OCI-LY7 (cell line): ENCODE measurements at regions not wholly inside any gene's neighbourhood (a gene's known extent, or its start where the extent isn't known, plus 50 kb on each side); places are given as distances from the start of the nearest gene placed in this dataset.

Experiments used
- BruUV-seq: library from RNA; stranded (reverse); fragments of 400-500 nt; replicated peaks from 2 replicates; lab custom pipeline; 2021; lab: Mats Ljungman, UMichigan
- CTCF ChIA-PET: fragments of 300-600 bp; sonication (Branson Sonifier 250); formaldehyde crosslinking; loops from one replicate; lab custom pipeline; 2022; ENCODE audit warnings: antibody characterized with exemption; ENCODE audit not compliant: unreplicated experiment; lab: Charles Lee
- POLR2A ChIA-PET: fragments of 300-600 bp; sonication (Branson Sonifier 250); formaldehyde crosslinking; loops from one replicate; lab custom pipeline; 2022; ENCODE audit warnings: antibody characterized with exemption; lab: Charles Lee
- DNase-seq: peaks from one replicate; pipeline ENCODE4 v3.0.0-alpha.2; 2015; ENCODE audit warnings: low spot score
- H2AFZ ChIP-seq: fragments of 200-600 bp; sonication (generic), shearing (Covaris generic); 2 replicates; pipeline ENCODE4 v1.6.1; 2014; ENCODE audit warnings: mild to moderate bottlenecking, antibody characterized with exemption, low read length, moderate library complexity
- H3K27ac ChIP-seq: fragments of 200-600 bp; sonication (generic); 2 replicates; pipeline ENCODE4 v1.5.1; 2014; ENCODE audit warnings: mixed run types, low read depth, mild to moderate bottlenecking, moderate library complexity, low read length, inconsistent platforms; ENCODE audit not compliant: poor library complexity, severe bottlenecking
- H3K36me3 ChIP-seq: fragments of 200-600 bp; sonication (generic); 2 replicates; pipeline ENCODE4 v1.6.1; 2014; ENCODE audit warnings: mild to moderate bottlenecking, antibody characterized with exemption, low read length, moderate library complexity, mixed read lengths; ENCODE audit not compliant: insufficient read depth
- H3K4me1 ChIP-seq: fragments of 200-600 bp; sonication (generic); 2 replicates; pipeline ENCODE4 v1.5.1; 2014; ENCODE audit warnings: mild to moderate bottlenecking, low read length; ENCODE audit not compliant: insufficient read depth, poor library complexity, severe bottlenecking
- H3K4me2 ChIP-seq: fragments of 200-600 bp; sonication (generic); 2 replicates; pipeline ENCODE4 v1.6.1; 2014; ENCODE audit warnings: mild to moderate bottlenecking, low read length
- H3K4me3 ChIP-seq: fragments of 200-600 bp; sonication (generic); 2 replicates; pipeline ENCODE4 v1.5.1; 2014; ENCODE audit warnings: mild to moderate bottlenecking, low read depth, low read length; ENCODE audit not compliant: poor library complexity, severe bottlenecking
- H3K79me2 ChIP-seq: fragments of 200-600 bp; sonication (generic); 2 replicates; pipeline ENCODE4 v1.6.1; 2016; ENCODE audit warnings: low read depth, mild to moderate bottlenecking, low read length, moderate library complexity, mixed read lengths; ENCODE audit not compliant: insufficient read depth
- H3K9me2 ChIP-seq: fragments of 200-600 bp; sonication (generic); 2 replicates; pipeline ENCODE4 v1.6.1; 2016; ENCODE audit warnings: mild to moderate bottlenecking, low read length, mixed read lengths; ENCODE audit not compliant: insufficient read depth
- H3K9me3 ChIP-seq: fragments of 200-600 bp; sonication (generic); 2 replicates; pipeline ENCODE4 v1.6.1; 2014; ENCODE audit warnings: mild to moderate bottlenecking, mixed run types, low read length, mixed read lengths
- H4K20me1 ChIP-seq: fragments of 200-600 bp; sonication (generic); 2 replicates; pipeline ENCODE4 v1.6.1; 2014; ENCODE audit warnings: mild to moderate bottlenecking, antibody characterized with exemption, low read length, moderate library complexity, mixed read lengths; ENCODE audit not compliant: insufficient read depth
- EZH2phosphoT487 ChIP-seq: fragments of 200-600 bp; sonication (generic); IDR thresholded peaks from 2 replicates; pipeline ENCODE4 v1.6.1; 2018; ENCODE audit warnings: low read depth, borderline replicate concordance, mild to moderate bottlenecking, mixed run types, antibody characterized with exemption, low read length, moderate library complexity, mixed read lengths
- intact Hi-C: fragments of 100-400 bp; cut with micrococcal nuclease; formaldehyde crosslinking; loops from one replicate; pipeline ENCODE4 v1.10.0; 2022; ENCODE audit not compliant: unreplicated experiment
- TF ChIP-seq, protein P1 (sequence below): fragments of 200-600 bp; sonication (generic); conservative IDR thresholded peaks from 2 replicates; pipeline ENCODE4 v1.5.1; 2014; ENCODE audit warnings: mild to moderate bottlenecking, antibody characterized with exemption, low read length, moderate library complexity, mixed read lengths

DNA sequence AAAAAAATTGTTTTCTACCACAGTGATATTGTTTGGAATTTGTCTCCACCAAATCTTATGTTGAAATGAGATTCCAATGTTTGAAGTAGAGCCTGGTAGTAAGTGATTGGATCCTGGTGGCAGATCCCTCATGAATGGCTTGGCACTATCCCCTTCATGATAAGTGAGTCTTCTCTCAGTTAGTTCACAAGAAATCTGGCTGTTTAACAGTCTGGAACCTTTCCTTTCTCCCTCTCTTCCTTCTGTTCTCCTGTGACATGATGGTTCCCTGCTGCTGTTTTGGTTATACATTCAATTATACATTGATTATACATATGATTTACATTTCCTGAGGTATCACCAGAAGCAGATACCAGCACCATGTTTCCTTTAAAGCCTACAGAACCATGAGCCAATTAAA lies 442.2 kb downstream of the SLC6A15 start:
- H2AFZ ChIP-seq: no peak overlapping the region
- H3K9me2 ChIP-seq: no peaks in the 10 kb centered on the region
- ChIA-PET CTCF (no interaction called here), POLR2A (no interaction called here)
- no peak overlapping the region for H3K4me3 ChIP-seq
- H3K36me3 ChIP-seq: no peaks in the 10 kb centered on the region
- TF ChIP-seq, protein P1, sequence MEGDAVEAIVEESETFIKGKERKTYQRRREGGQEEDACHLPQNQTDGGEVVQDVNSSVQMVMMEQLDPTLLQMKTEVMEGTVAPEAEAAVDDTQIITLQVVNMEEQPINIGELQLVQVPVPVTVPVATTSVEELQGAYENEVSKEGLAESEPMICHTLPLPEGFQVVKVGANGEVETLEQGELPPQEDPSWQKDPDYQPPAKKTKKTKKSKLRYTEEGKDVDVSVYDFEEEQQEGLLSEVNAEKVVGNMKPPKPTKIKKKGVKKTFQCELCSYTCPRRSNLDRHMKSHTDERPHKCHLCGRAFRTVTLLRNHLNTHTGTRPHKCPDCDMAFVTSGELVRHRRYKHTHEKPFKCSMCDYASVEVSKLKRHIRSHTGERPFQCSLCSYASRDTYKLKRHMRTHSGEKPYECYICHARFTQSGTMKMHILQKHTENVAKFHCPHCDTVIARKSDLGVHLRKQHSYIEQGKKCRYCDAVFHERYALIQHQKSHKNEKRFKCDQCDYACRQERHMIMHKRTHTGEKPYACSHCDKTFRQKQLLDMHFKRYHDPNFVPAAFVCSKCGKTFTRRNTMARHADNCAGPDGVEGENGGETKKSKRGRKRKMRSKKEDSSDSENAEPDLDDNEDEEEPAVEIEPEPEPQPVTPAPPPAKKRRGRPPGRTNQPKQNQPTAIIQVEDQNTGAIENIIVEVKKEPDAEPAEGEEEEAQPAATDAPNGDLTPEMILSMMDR: no peak
- TF ChIP-seq EZH2phosphoT487: no peak
- no peaks in the 10 kb centered on the region for H3K9me3 ChIP-seq
- intact Hi-C loops: no loop called here
- no TSS peak for BruUV-seq
- no peak overlapping the region for H3K27ac ChIP-seq
- H3K79me2 ChIP-seq: no peaks in the 10 kb centered on the region
- no peaks in the 10 kb centered on the region for H4K20me1 ChIP-seq
- H3K4me2 ChIP-seq: no peak overlapping the region
- H3K4me1 ChIP-seq: no peaks in the 10 kb centered on the region
- no peak for DNase-seq

DNA sequence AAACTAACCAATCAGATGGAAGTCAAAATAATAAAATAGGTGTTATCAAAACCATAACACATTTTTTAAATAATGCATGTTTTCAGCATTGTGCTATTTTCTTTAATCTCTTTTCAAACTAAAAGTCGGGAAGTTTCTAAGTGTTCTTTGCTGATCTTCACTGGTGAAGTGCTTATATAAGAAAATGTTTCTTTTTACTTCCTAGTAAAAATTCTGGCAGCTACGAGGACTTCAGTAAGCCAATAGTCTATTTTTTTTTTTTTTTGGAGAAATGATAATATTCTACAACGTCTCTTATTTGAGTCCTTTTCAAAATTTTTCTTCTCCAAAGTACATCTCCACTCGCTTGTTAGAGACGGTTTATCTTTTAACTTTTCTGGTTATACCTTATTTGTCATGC lies 448.0 kb downstream of the SLC6A15 start:
- no TSS peak for BruUV-seq
- intact Hi-C loops: no loop called here

GRCh38 chr12:84463741-84464495 lies 448.7 kb downstream of the SLC6A15 start:
- Histone ChIP-seq H3K9me2 (no peaks in the 10 kb centered on the region), H3K27ac (no peak overlapping the region), H3K4me1 (no peaks in the 10 kb centered on the region), H3K4me2 (no peak overlapping the region), H3K4me3 (no peak overlapping the region), H3K36me3 (no peaks in the 10 kb centered on the region), H3K79me2 (no peaks in the 10 kb centered on the region), H4K20me1 (no peaks in the 10 kb centered on the region), H3K9me3 (no peaks in the 10 kb centered on the region), H2AFZ (no peak overlapping the region)
- intact Hi-C loops: no loop called here
- no peak for TF ChIP-seq EZH2phosphoT487
- TF ChIP-seq, protein P1: no peak
- POLR2A ChIA-PET: no interaction called here
- CTCF ChIA-PET: no interaction called here
- no peak for DNase-seq
- no TSS peak for BruUV-seq

More for the DNA sequence above, 448.0 kb downstream of the SLC6A15 start:
- no peak overlapping the region for H2AFZ ChIP-seq
- CTCF ChIA-PET: no interaction called here
- no peak for DNase-seq
- no peak for TF ChIP-seq EZH2phosphoT487
- TF ChIP-seq, protein P1: no peak
- H3K36me3 ChIP-seq: no peaks in the 10 kb centered on the region
- H4K20me1 ChIP-seq: no peaks in the 10 kb centered on the region
- no peak overlapping the region for H3K4me2 ChIP-seq
- H3K79me2 ChIP-seq: no peaks in the 10 kb centered on the region
- POLR2A ChIA-PET: no interaction called here
- no peaks in the 10 kb centered on the region for H3K9me3 ChIP-seq
- no peak overlapping the region for H3K4me3 ChIP-seq
- no peak overlapping the region for H3K27ac ChIP-seq
- no peaks in the 10 kb centered on the region for H3K4me1 ChIP-seq
- no peaks in the 10 kb centered on the region for H3K9me2 ChIP-seq
